GM21526 (cell line): ENCODE measurements at regions not wholly inside any gene's neighbourhood (a gene's known extent, or its start where the extent isn't known, plus 50 kb on each side); places are given as distances from the start of the nearest gene placed in this dataset.
"Not testable (repeated sequence)": the region's sequence is repeated elsewhere in the genome, so short reads cannot be mapped to it uniquely, and the experiment has no call there.

ENCODE experiments used
- ATAC-seq: cut with Tn5 transposase; IDR thresholded peaks from one replicate; pipeline ENCODE4 v1.9.1; 2021; ENCODE audit warnings: moderate library complexity; ENCODE audit not compliant: unreplicated experiment, low FRiP score

DNA sequence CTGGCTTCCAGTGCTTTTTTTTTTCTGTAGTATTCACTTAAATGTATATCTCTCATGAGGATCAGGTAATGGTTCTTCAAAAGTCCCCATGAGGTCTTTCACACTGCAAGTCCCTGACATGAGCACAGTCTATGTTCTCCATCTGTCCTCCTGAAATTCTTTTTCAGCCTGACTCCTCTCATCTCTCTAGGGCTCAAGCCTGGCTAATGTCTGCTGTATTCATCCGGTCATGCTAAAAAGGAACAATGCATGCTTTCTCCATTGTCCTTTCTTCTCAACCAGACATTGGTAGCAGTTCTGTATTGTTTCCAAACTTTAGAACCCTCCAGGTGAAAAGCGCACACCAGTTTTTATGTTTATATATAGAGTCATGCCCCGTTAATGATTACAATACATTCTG is 368.3 kb upstream of the OLFM3 start:
- ATAC-seq, result no peak

DNA sequence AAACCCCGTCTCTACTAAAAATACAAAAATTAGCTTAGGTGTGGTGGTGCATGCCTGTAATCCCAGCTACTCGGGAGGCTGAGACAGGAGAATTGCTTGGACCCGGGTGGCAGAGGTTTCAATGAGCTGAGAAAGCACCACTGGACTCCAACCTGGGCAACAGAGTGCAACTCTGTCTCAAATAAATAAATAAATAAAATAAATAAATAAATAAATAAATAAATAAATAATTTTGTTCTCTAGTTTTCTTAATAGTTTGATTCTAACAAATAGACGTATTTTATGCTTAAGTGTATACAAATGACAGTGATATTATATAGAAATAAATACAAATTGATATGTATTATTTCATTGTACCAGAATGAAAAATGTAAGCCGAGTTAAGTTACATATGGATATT is 339.9 kb upstream of the OLFM3 start:
- no peak for ATAC-seq

- no peak for ATAC-seq
Measured at GRCh38 chr1:102318104-102318806, 321.5 kb upstream of the OLFM3 start.

DNA sequence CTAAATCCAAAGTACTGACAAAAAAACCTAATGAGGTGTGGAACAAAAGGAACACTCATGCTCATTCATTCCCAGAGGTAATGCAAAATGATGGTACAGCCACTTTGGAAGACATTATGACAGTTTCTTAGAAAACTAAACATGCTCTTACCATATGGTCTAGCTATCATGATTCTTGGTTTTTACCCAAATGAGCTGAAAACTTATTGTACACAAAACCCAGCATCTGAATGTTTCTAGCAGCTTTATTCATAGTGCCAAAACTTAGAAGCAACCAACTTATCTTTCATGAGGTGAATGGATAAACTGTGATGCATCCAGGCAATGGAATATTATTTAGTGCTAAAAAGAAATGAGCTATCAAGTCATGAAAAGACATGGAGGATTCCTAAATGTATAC is 318.4 kb upstream of the OLFM3 start:
- no peak for ATAC-seq

GRCh38 chr1:102296116-102296515 is 299.4 kb upstream of the OLFM3 start:
- no peak for ATAC-seq

- ATAC-seq, result no peak
Measured at GRCh38 chr1:102282955-102283354, 286.2 kb upstream of the OLFM3 start.

- no peak for ATAC-seq
Measured at GRCh38 chr1:102262994-102263393, 266.3 kb upstream of the OLFM3 start.

DNA sequence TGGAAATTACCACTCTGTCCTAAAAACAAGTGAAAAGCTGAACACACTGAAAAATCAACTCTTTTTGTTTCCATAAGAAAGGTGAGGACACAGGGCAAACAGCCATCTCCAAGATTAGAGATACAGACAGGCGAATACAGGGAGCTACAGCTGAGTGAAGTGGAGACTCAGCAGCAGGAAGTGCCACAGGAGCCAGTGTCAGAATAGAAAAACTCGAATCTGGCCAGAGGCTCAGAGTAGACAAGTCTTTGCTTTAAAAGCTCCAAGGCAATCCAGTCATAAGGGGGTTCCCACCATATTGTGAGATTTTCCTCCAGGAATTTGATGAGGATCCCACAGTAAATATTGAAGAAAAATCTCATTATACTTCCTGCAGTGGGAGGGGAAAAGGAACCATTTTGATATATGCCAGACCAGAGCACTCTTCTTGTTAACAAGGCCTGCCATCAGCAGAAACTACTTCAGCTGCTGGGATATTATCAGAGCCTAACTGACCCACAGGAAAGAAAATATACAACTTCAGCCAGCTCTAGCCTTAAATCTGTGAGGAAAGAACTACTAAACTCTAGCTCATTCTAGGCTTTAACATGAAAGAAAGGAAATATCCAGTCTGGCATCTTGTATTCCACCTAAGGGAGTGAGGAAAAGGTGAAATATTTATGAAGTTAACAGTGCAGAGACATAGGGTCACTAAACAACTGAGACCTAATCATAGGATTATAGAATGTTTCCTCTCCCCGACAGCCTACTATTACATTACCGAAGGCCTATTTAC is 256.2 kb upstream of the OLFM3 start:
- ATAC-seq, result no peak

DNA sequence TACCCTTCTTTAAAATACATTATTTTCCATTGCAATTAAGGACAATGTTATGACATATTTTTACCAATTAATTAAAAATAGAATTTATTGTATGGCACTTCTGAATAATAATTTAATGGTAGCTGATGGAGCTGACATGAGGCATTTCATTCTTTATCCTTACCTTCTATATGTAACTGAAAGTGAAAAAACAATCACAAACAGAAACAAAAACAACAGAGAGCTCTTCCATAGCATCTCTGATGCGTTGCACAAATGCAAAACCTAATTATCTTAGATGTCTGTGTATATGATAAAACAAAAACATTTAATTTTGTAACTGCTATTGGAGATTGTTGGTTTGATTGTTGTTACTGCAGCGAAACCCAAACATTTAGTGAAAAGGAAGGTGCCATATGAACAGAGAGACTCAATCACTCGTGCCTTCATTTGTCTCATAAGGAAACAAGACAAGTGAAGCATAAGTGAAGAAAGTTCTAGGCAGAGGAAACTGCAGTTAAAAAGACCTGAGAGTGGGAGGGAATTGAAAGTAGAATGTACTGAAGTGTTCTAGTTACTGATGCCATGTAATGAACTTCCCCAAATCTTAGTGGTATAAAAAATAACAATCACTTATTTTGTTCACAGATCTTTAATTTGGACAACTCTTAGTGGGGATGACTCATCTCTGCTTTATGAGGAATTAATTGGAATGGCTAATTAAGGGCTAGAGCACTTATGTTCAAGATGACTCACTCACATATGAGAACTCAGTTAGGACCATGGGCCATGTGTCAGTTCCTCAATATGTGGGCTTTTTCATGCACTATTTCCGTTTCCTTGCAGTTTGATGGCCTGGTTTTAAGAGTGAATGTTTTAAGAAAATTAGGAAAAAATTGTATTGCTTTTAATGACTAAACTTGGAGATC is 245.0 kb upstream of the OLFM3 start:
- peak; percentile 62 for ATAC-seq

GRCh38 chr1:102239247-102239646 is 242.5 kb upstream of the OLFM3 start:
- ATAC-seq, result no peak

DNA sequence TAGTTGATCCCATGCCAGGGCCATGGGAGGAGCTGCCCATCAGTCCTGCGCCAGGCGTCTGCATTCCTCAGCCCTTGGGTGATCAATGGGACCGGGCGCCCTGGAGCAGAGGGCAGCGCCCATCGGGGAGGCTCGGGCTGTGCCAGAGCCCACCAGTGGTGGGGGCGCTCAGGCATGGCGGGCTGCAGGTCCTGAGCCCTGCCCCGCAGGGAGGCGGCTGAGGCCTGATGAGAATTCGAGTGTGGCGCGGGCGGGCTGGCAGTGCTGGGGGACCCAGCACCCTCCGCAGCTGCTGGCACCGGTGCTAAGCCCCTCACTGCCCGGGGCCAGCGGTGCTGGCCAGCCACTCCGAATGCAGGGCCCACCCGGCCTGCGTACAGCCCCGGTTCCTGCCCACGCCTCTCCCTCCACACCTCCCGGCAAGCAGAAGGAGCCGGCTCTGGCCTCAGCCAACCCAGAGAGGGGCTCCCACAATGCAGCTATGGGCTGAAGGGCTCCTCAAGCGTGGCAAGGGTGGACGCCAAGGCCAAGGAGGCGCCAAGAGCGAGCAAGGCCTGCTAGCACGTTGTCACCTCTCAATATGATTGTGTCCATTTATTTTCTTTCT is 238.1 kb upstream of the OLFM3 start:
- ATAC-seq, result no peak

DNA sequence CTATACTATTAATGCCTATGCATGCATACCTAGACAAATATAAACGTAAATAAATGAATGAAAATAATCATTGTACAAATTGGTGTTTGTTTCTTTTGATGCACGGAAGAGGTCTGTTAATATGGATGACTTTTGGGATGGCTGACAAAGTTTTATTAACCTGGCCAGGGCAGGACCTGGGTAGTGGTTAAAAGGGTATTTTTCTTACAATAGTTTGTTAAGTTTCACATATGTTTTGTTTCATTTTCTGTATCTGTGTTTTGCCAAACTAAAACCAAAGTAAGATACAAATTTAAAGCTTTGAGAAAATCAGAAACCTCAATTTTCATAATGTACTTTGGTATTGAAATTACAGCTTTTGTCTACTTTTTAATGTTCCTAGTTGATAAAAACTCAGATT is 222.7 kb upstream of the OLFM3 start:
- ATAC-seq, result no peak

DNA sequence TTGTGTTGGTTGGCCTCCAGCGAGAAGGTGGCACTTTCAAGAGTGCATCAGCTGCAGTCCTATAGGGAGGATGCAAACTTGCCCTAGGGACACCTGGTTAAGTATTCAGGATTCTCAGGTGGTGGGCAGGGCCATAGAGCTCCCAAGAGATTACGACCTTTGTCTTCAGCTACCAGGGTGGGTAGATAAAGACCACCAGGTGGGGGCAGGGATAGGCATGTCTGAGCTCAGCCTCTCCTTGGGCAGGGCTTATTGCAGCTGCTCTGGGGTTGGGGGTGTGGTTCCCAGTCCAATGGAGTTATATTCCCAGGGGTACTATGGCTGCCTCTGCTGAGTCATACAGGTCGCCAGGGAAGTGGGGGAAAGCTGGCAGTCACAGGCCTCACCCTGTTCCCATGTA is 214.2 kb upstream of the OLFM3 start:
- ATAC-seq, result not testable (repeated sequence)

DNA sequence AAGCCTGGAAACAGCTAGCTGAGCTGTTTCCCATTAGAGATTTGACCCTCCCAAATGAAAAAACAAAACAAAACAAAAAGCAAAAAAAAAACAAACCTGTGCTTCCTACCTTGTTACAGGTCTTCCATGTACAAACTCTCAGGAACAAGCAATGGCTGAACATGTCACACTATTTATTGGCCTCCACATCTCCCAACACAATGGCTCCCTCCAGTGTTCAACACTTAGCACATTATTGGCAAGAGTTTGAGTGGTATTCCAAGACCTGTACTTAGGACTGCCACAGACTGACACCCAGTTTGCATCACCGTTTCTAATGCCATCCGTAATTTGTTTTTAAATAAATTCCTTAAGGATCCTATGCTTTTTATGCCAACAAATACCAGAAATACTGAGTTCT is 195.0 kb upstream of the OLFM3 start:
- ATAC-seq, result peak; percentile 59

- no peak for ATAC-seq
Measured at GRCh38 chr1:102190429-102190828, 193.7 kb upstream of the OLFM3 start.

DNA sequence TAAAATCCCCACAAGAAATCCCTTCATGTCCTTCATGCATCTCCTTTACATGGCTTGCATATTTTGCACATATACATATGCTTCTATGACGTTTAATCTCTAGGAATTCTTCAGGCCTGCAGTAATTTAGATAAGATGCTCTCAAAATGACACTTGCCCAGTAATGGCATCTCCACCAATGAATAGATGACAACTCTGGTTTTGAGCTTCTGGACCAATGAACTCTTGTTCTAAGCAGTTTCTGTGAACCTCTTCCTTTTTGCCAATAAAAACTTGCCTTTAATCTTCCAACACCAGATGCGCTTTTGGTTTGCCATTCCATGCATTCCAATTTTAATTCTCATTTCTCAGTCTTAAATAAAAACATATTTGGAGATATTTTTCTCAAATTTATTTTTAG is 189.8 kb upstream of the OLFM3 start:
- no peak for ATAC-seq

- ATAC-seq, result no peak
Measured at GRCh38 chr1:102185260-102185659, 188.5 kb upstream of the OLFM3 start.

GRCh38 chr1:102184477-102184876 is 187.8 kb upstream of the OLFM3 start:
- ATAC-seq, result no peak

DNA sequence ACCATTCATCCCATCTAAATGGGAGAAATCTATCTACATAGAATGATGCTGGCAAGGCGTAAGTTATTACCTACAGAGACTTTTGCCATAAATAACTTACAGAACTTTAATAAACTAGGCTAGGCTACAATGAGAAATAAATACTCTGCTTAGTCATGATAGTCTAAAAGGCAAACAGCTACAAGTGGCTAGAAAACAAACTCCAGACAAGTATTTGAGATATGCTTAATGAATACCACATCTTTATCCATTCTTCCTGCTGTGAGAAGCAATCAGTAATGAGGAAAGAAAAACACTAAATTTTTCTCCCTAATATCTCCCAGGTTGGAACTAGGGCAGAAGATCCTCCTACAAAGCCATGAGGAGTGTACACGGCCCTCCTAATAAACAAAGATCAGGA is 187.0 kb upstream of the OLFM3 start:
- no peak for ATAC-seq

GRCh38 chr1:102182603-102183260 is 186.0 kb upstream of the OLFM3 start:
- ATAC-seq, result no peak
